ENCODE measurements at regions not wholly inside any gene's neighbourhood (a gene's known extent, or its start where the extent isn't known, plus 50 kb on each side); places are given as distances from the start of the nearest gene placed in this dataset.

GRCh38 chr14:101184104-101184455 lies 280.6 kb upstream of the RTL1 start:
- TF ChIP-seq, protein P1, sequence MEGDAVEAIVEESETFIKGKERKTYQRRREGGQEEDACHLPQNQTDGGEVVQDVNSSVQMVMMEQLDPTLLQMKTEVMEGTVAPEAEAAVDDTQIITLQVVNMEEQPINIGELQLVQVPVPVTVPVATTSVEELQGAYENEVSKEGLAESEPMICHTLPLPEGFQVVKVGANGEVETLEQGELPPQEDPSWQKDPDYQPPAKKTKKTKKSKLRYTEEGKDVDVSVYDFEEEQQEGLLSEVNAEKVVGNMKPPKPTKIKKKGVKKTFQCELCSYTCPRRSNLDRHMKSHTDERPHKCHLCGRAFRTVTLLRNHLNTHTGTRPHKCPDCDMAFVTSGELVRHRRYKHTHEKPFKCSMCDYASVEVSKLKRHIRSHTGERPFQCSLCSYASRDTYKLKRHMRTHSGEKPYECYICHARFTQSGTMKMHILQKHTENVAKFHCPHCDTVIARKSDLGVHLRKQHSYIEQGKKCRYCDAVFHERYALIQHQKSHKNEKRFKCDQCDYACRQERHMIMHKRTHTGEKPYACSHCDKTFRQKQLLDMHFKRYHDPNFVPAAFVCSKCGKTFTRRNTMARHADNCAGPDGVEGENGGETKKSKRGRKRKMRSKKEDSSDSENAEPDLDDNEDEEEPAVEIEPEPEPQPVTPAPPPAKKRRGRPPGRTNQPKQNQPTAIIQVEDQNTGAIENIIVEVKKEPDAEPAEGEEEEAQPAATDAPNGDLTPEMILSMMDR (IDR thresholded peaks at IDR 0.05): no peak
- no peak for TF ChIP-seq POLR2A (IDR thresholded peaks at IDR 0.05)
- no peak for TF ChIP-seq POLR2AphosphoS5 (IDR thresholded peaks at IDR 0.05)
- no peak for TF ChIP-seq EP300 (IDR thresholded peaks at IDR 0.05)
